SU-DHL-6 (cell line): ENCODE measurements at regions not wholly inside any gene's neighbourhood (a gene's known extent, or its start where the extent isn't known, plus 50 kb on each side); places are given as distances from the start of the nearest gene placed in this dataset.

Experiments used
- CTCF ChIP-seq: fragments of 200-600 bp; sonication (generic); IDR thresholded peaks from one replicate; pipeline ENCODE4 v1.5.1; 2017; ENCODE audit warnings: antibody characterized with exemption, mild to moderate bottlenecking, low read length, moderate library complexity; ENCODE audit not compliant: insufficient read depth, poor library complexity, severe bottlenecking
- EZH2phosphoT487 ChIP-seq: fragments of 200-600 bp; sonication (generic), shearing (Covaris generic); conservative IDR thresholded peaks from 2 replicates; pipeline ENCODE4 v1.6.1; 2018; ENCODE audit warnings: mild to moderate bottlenecking, antibody characterized with exemption, low read length, moderate library complexity, mixed read lengths

- TF ChIP-seq CTCF = no peak
- no peak for TF ChIP-seq EZH2phosphoT487
Observed at GRCh38 chr1:4975856-4976255, 321.4 kb downstream of the AJAP1 start.
